ENCODE measurements at regions not wholly inside any gene's neighbourhood (a gene's known extent, or its start where the extent isn't known, plus 50 kb on each side); places are given as distances from the start of the nearest gene placed in this dataset.

GRCh38 chr1:172748201-172748600, 89.3 kb downstream of the FASLG start:
- Histone ChIP-seq H3K9me2 (ENCODE audit: insufficient read depth) (no peaks in the 10 kb centered on the region), H3K27me3 (ENCODE audit: insufficient read depth, low read length) (no peaks in the 10 kb centered on the region), H3K9me3 (ENCODE audit: control insufficient read depth in 1 of 2, insufficient read depth in 1 of 2, low read depth in 1 of 2, low read length in 2 of 2) (no peaks in the 10 kb centered on the region), H2AFZ (ENCODE audit: low read depth, low read length, poor library complexity, severe bottlenecking) (no peak overlapping the region), H3K36me3 (ENCODE audit: control insufficient read depth in 1 of 2, insufficient read depth in 2 of 2, low read length in 2 of 2) (no peaks in the 10 kb centered on the region), H3K4me3 (replicated peaks in 1 of 2; ENCODE audit: low read depth in 1 of 2, low read length in 2 of 2) (no peak overlapping the region), H3K27ac (ENCODE audit: low read depth, low read length) (no peak overlapping the region), H3K79me2 (ENCODE audit: insufficient read depth, low read length) (no peaks in the 10 kb centered on the region), H3K4me1 (ENCODE audit: control insufficient read depth in 1 of 2, insufficient read depth in 2 of 2, low read length in 2 of 2) (peaks cover 21 to 29% of the 10 kb centered on the region in 2 experiments), H4K20me1 (ENCODE audit: insufficient read depth) (no peaks in the 10 kb centered on the region), H3K4me2 (ENCODE audit: low read length) (no peak overlapping the region), H3K9ac (ENCODE audit: low read length) (no peak overlapping the region)
- ChIA-PET POLR2A (no interaction called here), RAD21 (ENCODE audit: low non-redundant PET in 1 of 2, low total read pairs in 2 of 2, uncharacterized antibody in 2 of 2, unreplicated experiment in 2 of 2) (no interaction called here), CTCF (no interaction called here)
- DNase-seq (ENCODE audit: low read depth, low spot score) (no peak), ATAC-seq (no peak)
- no peak for TF ChIP-seq ELF1 (IDR thresholded peaks at IDR 0.05; ENCODE audit: borderline replicate concordance, low read depth)
- TF ChIP-seq CTCF (IDR thresholded peaks at IDR 0.05 in 2 of 3, conservative IDR thresholded peaks at IDR 0.05 in 1 of 3; ENCODE audit: borderline replicate concordance in 1 of 3, insufficient read depth in 1 of 3, low read depth in 2 of 3, low read length in 2 of 3): no peak
- TF ChIP-seq FOSL1 (IDR thresholded peaks at IDR 0.05; ENCODE audit: low read depth): no peak
- no peak for TF ChIP-seq MAX (IDR thresholded peaks at IDR 0.05)
- TF ChIP-seq EZH2phosphoT487 (IDR thresholded peaks at IDR 0.05; ENCODE audit: borderline replicate concordance): no peak
- TF ChIP-seq CEBPB (IDR thresholded peaks at IDR 0.05; ENCODE audit: low read depth): no peak
- TF ChIP-seq, protein P1, sequence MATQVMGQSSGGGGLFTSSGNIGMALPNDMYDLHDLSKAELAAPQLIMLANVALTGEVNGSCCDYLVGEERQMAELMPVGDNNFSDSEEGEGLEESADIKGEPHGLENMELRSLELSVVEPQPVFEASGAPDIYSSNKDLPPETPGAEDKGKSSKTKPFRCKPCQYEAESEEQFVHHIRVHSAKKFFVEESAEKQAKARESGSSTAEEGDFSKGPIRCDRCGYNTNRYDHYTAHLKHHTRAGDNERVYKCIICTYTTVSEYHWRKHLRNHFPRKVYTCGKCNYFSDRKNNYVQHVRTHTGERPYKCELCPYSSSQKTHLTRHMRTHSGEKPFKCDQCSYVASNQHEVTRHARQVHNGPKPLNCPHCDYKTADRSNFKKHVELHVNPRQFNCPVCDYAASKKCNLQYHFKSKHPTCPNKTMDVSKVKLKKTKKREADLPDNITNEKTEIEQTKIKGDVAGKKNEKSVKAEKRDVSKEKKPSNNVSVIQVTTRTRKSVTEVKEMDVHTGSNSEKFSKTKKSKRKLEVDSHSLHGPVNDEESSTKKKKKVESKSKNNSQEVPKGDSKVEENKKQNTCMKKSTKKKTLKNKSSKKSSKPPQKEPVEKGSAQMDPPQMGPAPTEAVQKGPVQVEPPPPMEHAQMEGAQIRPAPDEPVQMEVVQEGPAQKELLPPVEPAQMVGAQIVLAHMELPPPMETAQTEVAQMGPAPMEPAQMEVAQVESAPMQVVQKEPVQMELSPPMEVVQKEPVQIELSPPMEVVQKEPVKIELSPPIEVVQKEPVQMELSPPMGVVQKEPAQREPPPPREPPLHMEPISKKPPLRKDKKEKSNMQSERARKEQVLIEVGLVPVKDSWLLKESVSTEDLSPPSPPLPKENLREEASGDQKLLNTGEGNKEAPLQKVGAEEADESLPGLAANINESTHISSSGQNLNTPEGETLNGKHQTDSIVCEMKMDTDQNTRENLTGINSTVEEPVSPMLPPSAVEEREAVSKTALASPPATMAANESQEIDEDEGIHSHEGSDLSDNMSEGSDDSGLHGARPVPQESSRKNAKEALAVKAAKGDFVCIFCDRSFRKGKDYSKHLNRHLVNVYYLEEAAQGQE (IDR thresholded peaks at IDR 0.05; ENCODE audit: low read depth): no peak
- TF ChIP-seq TCF7L2 (IDR thresholded peaks at IDR 0.05; ENCODE audit: borderline replicate concordance, extremely low read depth, insufficient read depth, insufficient read length): no peak
- no peak for TF ChIP-seq SRF (IDR thresholded peaks at IDR 0.05; ENCODE audit: low read depth)
- TF ChIP-seq POLR2AphosphoS5 (IDR thresholded peaks at IDR 0.05; ENCODE audit: low read depth, low read length): no peak
- no peak for TF ChIP-seq JUND (IDR thresholded peaks at IDR 0.05)
- TF ChIP-seq SP1 (IDR thresholded peaks at IDR 0.05; ENCODE audit: low read depth): no peak
- no peak for TF ChIP-seq EZH2 (IDR thresholded peaks at IDR 0.05)
- no peak for TF ChIP-seq ZBTB33 (IDR thresholded peaks at IDR 0.05; ENCODE audit: extremely low read depth, insufficient replicate concordance, low read length)
- TF ChIP-seq ZNF274 (IDR thresholded peaks at IDR 0.05; ENCODE audit: low read depth, low read length): no peak
- no peak for TF ChIP-seq RAD21 (IDR thresholded peaks at IDR 0.05; ENCODE audit: low read depth)
- no peak for TF ChIP-seq ZFX (IDR thresholded peaks at IDR 0.05)
- TF ChIP-seq CBX3 (IDR thresholded peaks at IDR 0.05; ENCODE audit: low read depth): no peak
- intact Hi-C loops (cut with micrococcal nuclease): loop anchor here (10.0 kb wide), 3 partner anchors 1327 to 1997 kb away; no protein-coding TSS in a partner anchor
- BruUV-seq (replicated peaks): no TSS peak
